Gastrocnemius medialis (tissue), 4 donors: ENCODE measurements at regions not wholly inside any gene's neighbourhood (a gene's known extent, or its start where the extent isn't known, plus 50 kb on each side); places are given as distances from the start of the nearest gene placed in this dataset.

Experiments
- ATAC-seq, 2 donors: fragments of 150-250 bp; one replicate each; pipeline ENCODE4 v1.9.1; 2016
- DNase-seq, 2 donors: peaks; one replicate each; pipeline ENCODE4 v3.0.0-alpha.2; 2019
- H3K27ac ChIP-seq, 4 donors: fragments of 200-600 bp; sonication (generic); 1 replicate in 1 of 4; 2 replicates in 3 of 4; pipeline ENCODE4 v1.5.1; 2016 to 2018; ENCODE audit warnings: mild to moderate bottlenecking in 2 of 4, moderate library complexity in 1 of 4
- H3K27me3 ChIP-seq, 3 donors: fragments of 200-600 bp; sonication (generic) in 2 of 3; 1 replicate in 1 of 3; 2 replicates in 2 of 3; pipeline versions ENCODE4 v1.5.1 to v1.6.0; 2016 to 2019; ENCODE audit warnings: mild to moderate bottlenecking in 1 of 3, moderate library complexity in 1 of 3
- H3K36me3 ChIP-seq, 2 donors: fragments of 200-600 bp; sonication (generic) in 1 of 2; one replicate each; pipeline ENCODE4 v1.5.1; 2017 to 2018
- H3K4me1 ChIP-seq, 2 donors: fragments of 200-600 bp; sonication (generic) in 1 of 2; one replicate each; pipeline ENCODE4 v1.5.1; 2016 to 2017; ENCODE audit warnings: mild to moderate bottlenecking in 2 of 2
- H3K4me3 ChIP-seq, 4 donors: fragments of 200-600 bp; sonication (generic) in 3 of 4; 1 replicate in 1 of 4; 2 replicates in 3 of 4; pipeline ENCODE4 v1.5.1; 2016 to 2019; ENCODE audit warnings: mild to moderate bottlenecking in 2 of 4
- H3K9me3 ChIP-seq, 3 donors: fragments of 200-600 bp; sonication (generic) in 2 of 3; 1 replicate in 1 of 3; 2 replicates in 2 of 3; pipeline ENCODE4 v1.5.1; 2016 to 2019
- POLR2A ChIP-seq, 2 donors: fragments of 450-650 bp; IDR thresholded peaks; one replicate each; pipeline ENCODE4 v1.6.1; 2017; ENCODE audit warnings: antibody characterized with exemption in 2 of 2, mild to moderate bottlenecking in 2 of 2, moderate library complexity in 2 of 2
- in situ Hi-C, 4 donors: fragments of 200-750 bp; cut with MboI; loops; one replicate each; pipeline versions ENCODE4 v1.15.0 to v1.8.0; 2017; ENCODE audit warnings: low sequenced_read_pairs in 4 of 4
- intact Hi-C: fragments of 100-400 bp; cut with DNase I; formaldehyde crosslinking; loops from one replicate; pipeline ENCODE4 v1.15.1; 2023; ENCODE audit warnings: low total_unique reads
- TF ChIP-seq, protein P1 (sequence below), 5 experiments: fragments of 450-650 bp in 3 of 5; fragments of 200-600 bp in 2 of 5; sonication (generic) in 2 of 5; IDR thresholded peaks in 4 of 5; conservative IDR thresholded peaks in 1 of 5; 1 replicate in 4 of 5; 2 replicates in 1 of 5; pipeline ENCODE4 v1.5.1; 2016 to 2019; ENCODE audit warnings: antibody characterized with exemption in 5 of 5, mild to moderate bottlenecking in 3 of 5, moderate library complexity in 3 of 5

- TF ChIP-seq POLR2A (IDR thresholded peaks at IDR 0.05) = no peak
- DNase-seq (no peak), ATAC-seq (no peak)
- Histone ChIP-seq H3K27ac (no peak overlapping the region), H3K4me1 (no peaks in the 10 kb centered on the region), H3K9me3 (no peaks in the 10 kb centered on the region), H3K36me3 (no peaks in the 10 kb centered on the region), H3K4me3 (no peak overlapping the region), H3K27me3 (no peaks in the 10 kb centered on the region)
- intact Hi-C loops = no loop called here
- in situ Hi-C loops = no loop called here
Observed at GRCh38 chr4:27467351-27467750, 606.7 kb downstream of the STIM2 start.

DNA sequence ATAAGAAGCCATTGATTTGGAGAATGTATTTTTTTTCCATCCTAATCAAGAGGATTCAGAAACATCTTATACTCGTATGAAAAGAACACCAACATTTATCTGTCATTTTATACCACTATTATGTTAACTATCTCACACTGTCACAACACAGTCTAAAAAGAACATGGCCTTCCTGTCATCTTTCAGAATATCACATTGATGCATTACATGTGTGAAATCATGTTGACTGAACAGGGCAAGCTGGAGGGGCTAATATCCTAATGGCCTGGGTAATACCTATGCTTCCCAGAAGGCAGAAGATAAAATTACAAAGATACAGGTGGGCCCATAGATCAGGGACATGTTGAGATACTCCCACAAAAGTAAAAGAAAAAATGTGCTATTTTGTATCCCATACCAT is 611.7 kb downstream of the STIM2 start:
- in situ Hi-C loops = no loop called here
- Histone ChIP-seq H3K27me3 (no peaks in the 10 kb centered on the region), H3K4me3 (no peak overlapping the region)

GRCh38 chr4:27474691-27475090 is 614.0 kb downstream of the STIM2 start:
- in situ Hi-C loops (no loop called here), intact Hi-C loops (no loop called here)
- H3K9me3 ChIP-seq = no peaks in the 10 kb centered on the region
- no peak overlapping the region for H3K4me3 ChIP-seq
- ATAC-seq = no peak
- H3K27me3 ChIP-seq = no peaks in the 10 kb centered on the region
- H3K27ac ChIP-seq = no peak overlapping the region
- no peak for TF ChIP-seq POLR2A (IDR thresholded peaks at IDR 0.05)
- TF ChIP-seq, protein P1, sequence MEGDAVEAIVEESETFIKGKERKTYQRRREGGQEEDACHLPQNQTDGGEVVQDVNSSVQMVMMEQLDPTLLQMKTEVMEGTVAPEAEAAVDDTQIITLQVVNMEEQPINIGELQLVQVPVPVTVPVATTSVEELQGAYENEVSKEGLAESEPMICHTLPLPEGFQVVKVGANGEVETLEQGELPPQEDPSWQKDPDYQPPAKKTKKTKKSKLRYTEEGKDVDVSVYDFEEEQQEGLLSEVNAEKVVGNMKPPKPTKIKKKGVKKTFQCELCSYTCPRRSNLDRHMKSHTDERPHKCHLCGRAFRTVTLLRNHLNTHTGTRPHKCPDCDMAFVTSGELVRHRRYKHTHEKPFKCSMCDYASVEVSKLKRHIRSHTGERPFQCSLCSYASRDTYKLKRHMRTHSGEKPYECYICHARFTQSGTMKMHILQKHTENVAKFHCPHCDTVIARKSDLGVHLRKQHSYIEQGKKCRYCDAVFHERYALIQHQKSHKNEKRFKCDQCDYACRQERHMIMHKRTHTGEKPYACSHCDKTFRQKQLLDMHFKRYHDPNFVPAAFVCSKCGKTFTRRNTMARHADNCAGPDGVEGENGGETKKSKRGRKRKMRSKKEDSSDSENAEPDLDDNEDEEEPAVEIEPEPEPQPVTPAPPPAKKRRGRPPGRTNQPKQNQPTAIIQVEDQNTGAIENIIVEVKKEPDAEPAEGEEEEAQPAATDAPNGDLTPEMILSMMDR (IDR thresholded peaks at IDR 0.05 in 4 of 5, conservative IDR thresholded peaks at IDR 0.05 in 1 of 5) = no peak
- DNase-seq = no peak
- no peaks in the 10 kb centered on the region for H3K4me1 ChIP-seq
- H3K36me3 ChIP-seq = no peaks in the 10 kb centered on the region

More for the DNA sequence above, 611.7 kb downstream of the STIM2 start:
- Histone ChIP-seq H3K36me3 (no peaks in the 10 kb centered on the region), H3K27ac (no peak overlapping the region), H3K4me1 (no peaks in the 10 kb centered on the region), H3K9me3 (no peaks in the 10 kb centered on the region)
- TF ChIP-seq, protein P1 (IDR thresholded peaks at IDR 0.05 in 4 of 5, conservative IDR thresholded peaks at IDR 0.05 in 1 of 5) = no peak
- no peak for TF ChIP-seq POLR2A (IDR thresholded peaks at IDR 0.05)
- ATAC-seq (no peak), DNase-seq (no peak)
- intact Hi-C loops = no loop called here

DNA sequence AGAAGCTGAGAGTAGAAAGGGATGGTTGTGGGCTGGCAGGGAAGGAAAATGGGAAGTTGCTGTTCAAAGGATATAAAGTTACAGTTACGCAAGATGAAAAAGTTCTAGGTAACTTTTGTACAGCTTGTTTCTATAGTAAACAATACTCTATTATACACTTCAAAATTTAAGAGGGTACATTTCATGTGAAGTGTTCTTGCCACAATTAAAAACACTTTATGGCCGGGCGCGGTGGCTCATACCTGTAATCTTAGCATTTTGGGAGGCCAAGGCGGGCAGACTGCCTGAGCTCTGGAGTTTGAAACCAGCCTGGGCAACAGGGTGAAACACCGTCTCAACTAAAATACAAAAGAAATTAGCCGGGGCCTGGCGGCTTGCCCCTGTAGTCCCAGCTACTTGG is 623.6 kb downstream of the STIM2 start:
- Histone ChIP-seq H3K27me3 (no peaks in the 10 kb centered on the region), H3K4me3 (no peak overlapping the region), H3K36me3 (no peaks in the 10 kb centered on the region), H3K27ac (no peak overlapping the region), H3K4me1 (no peaks in the 10 kb centered on the region), H3K9me3 (no peaks in the 10 kb centered on the region)
- DNase-seq = no peak
- intact Hi-C loops = no loop called here
- TF ChIP-seq, protein P1 (IDR thresholded peaks at IDR 0.05 in 4 of 5, conservative IDR thresholded peaks at IDR 0.05 in 1 of 5) = no peak
- TF ChIP-seq POLR2A (IDR thresholded peaks at IDR 0.05) = no peak
- in situ Hi-C loops = no loop called here
- ATAC-seq = no peak

DNA sequence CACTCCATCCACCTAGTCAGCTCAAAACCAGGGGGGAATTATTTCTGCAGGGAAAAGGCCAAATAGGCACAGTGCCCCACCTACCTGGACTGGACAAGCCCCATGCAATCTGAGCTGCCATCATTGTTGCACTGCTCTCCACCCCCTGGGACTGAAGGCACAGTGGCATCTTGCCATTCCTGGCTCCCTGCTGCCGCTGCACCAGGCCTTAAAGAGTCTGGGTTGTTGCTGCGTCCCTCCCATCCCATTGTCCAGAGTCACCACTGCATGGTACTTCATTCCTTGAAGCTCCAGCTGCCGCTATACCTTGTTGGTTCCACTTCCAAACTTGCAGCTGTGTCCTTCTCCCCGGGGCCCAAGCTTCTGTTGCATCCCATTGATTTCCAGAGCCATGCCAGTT is 629.7 kb downstream of the STIM2 start:
- TF ChIP-seq, protein P1 (IDR thresholded peaks at IDR 0.05 in 4 of 5, conservative IDR thresholded peaks at IDR 0.05 in 1 of 5) = no peak
- TF ChIP-seq POLR2A (IDR thresholded peaks at IDR 0.05) = no peak
- H3K9me3 ChIP-seq = no peaks in the 10 kb centered on the region
- H3K36me3 ChIP-seq = no peaks in the 10 kb centered on the region
- H3K4me3 ChIP-seq = no peak overlapping the region
- DNase-seq = no peak
- in situ Hi-C loops (no loop called here), intact Hi-C loops (no loop called here)
- ATAC-seq = no peak
- no peak overlapping the region for H3K27ac ChIP-seq
- H3K27me3 ChIP-seq = no peaks in the 10 kb centered on the region
- H3K4me1 ChIP-seq = no peaks in the 10 kb centered on the region
